NT2/D1 (cell line): ENCODE measurements at regions not wholly inside any gene's neighbourhood (a gene's known extent, or its start where the extent isn't known, plus 50 kb on each side); places are given as distances from the start of the nearest gene placed in this dataset.

Source experiments
- SUZ12 ChIP-seq: IDR thresholded peaks from 2 replicates; pipeline ENCODE4 v1.6.1; 2011; ENCODE audit not compliant: insufficient read length, insufficient read depth; ENCODE audit errors: extremely low read depth
- YY1 ChIP-seq: IDR thresholded peaks from 2 replicates; pipeline ENCODE4 v1.6.1; 2011; ENCODE audit not compliant: insufficient read length, insufficient read depth

- TF ChIP-seq YY1 = no peak
- TF ChIP-seq SUZ12 = no peak
Measured at GRCh38 chr3:80050826-80051601, 283.2 kb upstream of the ROBO1 start.
